Fibroblast of villous mesenchyme (primary cell): ENCODE measurements at regions not wholly inside any gene's neighbourhood (a gene's known extent, or its start where the extent isn't known, plus 50 kb on each side); places are given as distances from the start of the nearest gene placed in this dataset.

Experiments
- DNase-seq: peaks from one replicate; pipeline ENCODE4 v3.0.0-alpha.2; 2010; ENCODE audit warnings: low read depth
- H3K4me3 ChIP-seq: 2 replicates; pipeline ENCODE4 v1.5.1; 2011; ENCODE audit warnings: low read depth, mild to moderate bottlenecking, low read length
- CTCF ChIP-seq: IDR thresholded peaks from 2 replicates; pipeline ENCODE4 v1.5.1; 2012; ENCODE audit warnings: low read depth, mild to moderate bottlenecking, low read length; ENCODE audit not compliant: insufficient read depth

- peak; percentile 27 for DNase-seq
- no peak for TF ChIP-seq CTCF
- no peak overlapping the region for H3K4me3 ChIP-seq
Measured at GRCh38 chr4:13762130-13762529, 134.6 kb upstream of the BOD1L1 start.

GRCh38 chr4:13763707-13764106 lies 136.2 kb upstream of the BOD1L1 start:
- no peak overlapping the region for H3K4me3 ChIP-seq
- no peak for DNase-seq
- no peak for TF ChIP-seq CTCF

- no peak for DNase-seq
- TF ChIP-seq CTCF = no peak
- H3K4me3 ChIP-seq = no peak overlapping the region
Measured at GRCh38 chr4:13765539-13765938, 138.0 kb upstream of the BOD1L1 start.

GRCh38 chr4:13766761-13767540 lies 139.4 kb upstream of the BOD1L1 start:
- TF ChIP-seq CTCF = no peak
- H3K4me3 ChIP-seq = no peak overlapping the region
- DNase-seq = no peak

- H3K4me3 ChIP-seq = no peak overlapping the region
- no peak for DNase-seq
- no peak for TF ChIP-seq CTCF
Measured at GRCh38 chr4:13777341-13777740, 149.8 kb upstream of the BOD1L1 start.

GRCh38 chr4:13778367-13778766 lies 150.8 kb upstream of the BOD1L1 start:
- no peak overlapping the region for H3K4me3 ChIP-seq
- no peak for DNase-seq
- no peak for TF ChIP-seq CTCF

GRCh38 chr4:13782231-13782630 lies 154.7 kb upstream of the BOD1L1 start:
- H3K4me3 ChIP-seq = no peak overlapping the region
- no peak for DNase-seq
- no peak for TF ChIP-seq CTCF
